SU-DHL-6 (cell line): ENCODE measurements at regions not wholly inside any gene's neighbourhood (a gene's known extent, or its start where the extent isn't known, plus 50 kb on each side); places are given as distances from the start of the nearest gene placed in this dataset.

Source experiments
- EZH2phosphoT487 ChIP-seq: fragments of 200-600 bp; sonication (generic), shearing (Covaris generic); conservative IDR thresholded peaks from 2 replicates; pipeline ENCODE4 v1.6.1; 2018; ENCODE audit warnings: mild to moderate bottlenecking, antibody characterized with exemption, low read length, moderate library complexity, mixed read lengths
- TF ChIP-seq, protein P1 (sequence below): fragments of 200-600 bp; sonication (generic); IDR thresholded peaks from one replicate; pipeline ENCODE4 v1.5.1; 2017; ENCODE audit warnings: antibody characterized with exemption, mild to moderate bottlenecking, low read length, moderate library complexity; ENCODE audit not compliant: insufficient read depth, poor library complexity, severe bottlenecking

- TF ChIP-seq, protein P1, sequence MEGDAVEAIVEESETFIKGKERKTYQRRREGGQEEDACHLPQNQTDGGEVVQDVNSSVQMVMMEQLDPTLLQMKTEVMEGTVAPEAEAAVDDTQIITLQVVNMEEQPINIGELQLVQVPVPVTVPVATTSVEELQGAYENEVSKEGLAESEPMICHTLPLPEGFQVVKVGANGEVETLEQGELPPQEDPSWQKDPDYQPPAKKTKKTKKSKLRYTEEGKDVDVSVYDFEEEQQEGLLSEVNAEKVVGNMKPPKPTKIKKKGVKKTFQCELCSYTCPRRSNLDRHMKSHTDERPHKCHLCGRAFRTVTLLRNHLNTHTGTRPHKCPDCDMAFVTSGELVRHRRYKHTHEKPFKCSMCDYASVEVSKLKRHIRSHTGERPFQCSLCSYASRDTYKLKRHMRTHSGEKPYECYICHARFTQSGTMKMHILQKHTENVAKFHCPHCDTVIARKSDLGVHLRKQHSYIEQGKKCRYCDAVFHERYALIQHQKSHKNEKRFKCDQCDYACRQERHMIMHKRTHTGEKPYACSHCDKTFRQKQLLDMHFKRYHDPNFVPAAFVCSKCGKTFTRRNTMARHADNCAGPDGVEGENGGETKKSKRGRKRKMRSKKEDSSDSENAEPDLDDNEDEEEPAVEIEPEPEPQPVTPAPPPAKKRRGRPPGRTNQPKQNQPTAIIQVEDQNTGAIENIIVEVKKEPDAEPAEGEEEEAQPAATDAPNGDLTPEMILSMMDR, result no peak
- TF ChIP-seq EZH2phosphoT487, result no peak
Measured at GRCh38 chr3:18704326-18704725, 279.2 kb upstream of the SATB1 start.
